Liver (tissue), 8 donors: ENCODE measurements at regions not wholly inside any gene's neighbourhood (a gene's known extent, or its start where the extent isn't known, plus 50 kb on each side); places are given as distances from the start of the nearest gene placed in this dataset.

Source experiments
- DNase-seq: peaks from one replicate; pipeline ENCODE4 v3.0.0-alpha.2; 2017; ENCODE audit warnings: low spot score
- H3K27ac ChIP-seq, 2 donors: one replicate each; pipeline ENCODE4 v1.7.0; 2013; ENCODE audit warnings: inconsistent platforms in 2 of 2, low read length in 2 of 2, control low read depth in 1 of 2, low read depth in 1 of 2, mild to moderate bottlenecking in 1 of 2
- H3K27me3 ChIP-seq, 4 donors: one replicate each; pipeline versions ENCODE4 v1.6.1 to v1.7.0; 2013; ENCODE audit warnings: low read length in 3 of 4, inconsistent platforms in 1 of 4, mild to moderate bottlenecking in 1 of 4, moderate library complexity in 1 of 4; ENCODE audit not compliant: control insufficient read depth in 4 of 4, insufficient read depth in 4 of 4
- H3K36me3 ChIP-seq, 4 donors: one replicate each; pipeline versions ENCODE4 v1.6.1 to v1.7.0; 2013; ENCODE audit warnings: low read length in 3 of 4, mild to moderate bottlenecking in 3 of 4, low read depth in 1 of 4, moderate library complexity in 1 of 4; ENCODE audit not compliant: control insufficient read depth in 4 of 4, insufficient read depth in 3 of 4
- H3K4me1 ChIP-seq, 4 donors: one replicate each; pipeline versions ENCODE4 v1.6.1 to v1.7.0; 2013; ENCODE audit warnings: low read length in 3 of 4, mild to moderate bottlenecking in 3 of 4, moderate library complexity in 1 of 4; ENCODE audit not compliant: control insufficient read depth in 4 of 4, insufficient read depth in 4 of 4
- H3K4me3 ChIP-seq, 3 donors: one replicate each; pipeline versions ENCODE4 v1.6.1 to v1.7.0; 2013; ENCODE audit warnings: low read length in 3 of 3, control low read depth in 1 of 3, low read depth in 1 of 3, mild to moderate bottlenecking in 1 of 3
- H3K9ac ChIP-seq, 2 donors: one replicate each; pipeline ENCODE4 v1.7.0; 2013; ENCODE audit warnings: low read length in 2 of 2, mild to moderate bottlenecking in 2 of 2, moderate library complexity in 2 of 2, control low read depth in 1 of 2, low read depth in 1 of 2
- H3K9me3 ChIP-seq, 4 donors: one replicate each; pipeline versions ENCODE4 v1.6.1 to v1.7.0; 2013; ENCODE audit warnings: low read length in 3 of 4; ENCODE audit not compliant: control insufficient read depth in 4 of 4
- ATF3 ChIP-seq: IDR thresholded peaks from 2 replicates; pipeline ENCODE4 v1.6.1; 2016; ENCODE audit warnings: antibody characterized with exemption
- CTCF ChIP-seq: fragments of 150-350 bp; IDR thresholded peaks from 2 replicates; pipeline ENCODE4 v1.5.1; 2017; ENCODE audit warnings: improper control_type of control experiment, low read depth, low read length; ENCODE audit not compliant: missing input control
- EGR1 ChIP-seq, 2 donors: IDR thresholded peaks; 2 replicates each; pipeline ENCODE4 v1.6.1; 2016 to 2018; ENCODE audit warnings: antibody characterized with exemption in 2 of 2, low read depth in 2 of 2
- FOXA1 ChIP-seq: IDR thresholded peaks from 2 replicates; pipeline ENCODE4 v1.6.1; 2016; ENCODE audit warnings: antibody characterized with exemption
- FOXA2 ChIP-seq: IDR thresholded peaks from 2 replicates; pipeline ENCODE4 v1.6.1; 2016; ENCODE audit warnings: antibody characterized with exemption
- GABPA ChIP-seq, 2 donors: IDR thresholded peaks in 1 of 2; conservative IDR thresholded peaks in 1 of 2; 2 replicates each; pipeline ENCODE4 v1.6.1; 2016; ENCODE audit warnings: antibody characterized with exemption in 2 of 2, mild to moderate bottlenecking in 1 of 2, moderate library complexity in 1 of 2
- HNF4A ChIP-seq, 2 donors: conservative IDR thresholded peaks; 2 replicates each; pipeline ENCODE4 v1.6.1; 2016; ENCODE audit warnings: antibody characterized with exemption in 2 of 2, mild to moderate bottlenecking in 2 of 2
- JUND ChIP-seq, 2 donors: IDR thresholded peaks; 2 replicates each; pipeline ENCODE4 v1.6.1; 2016; ENCODE audit warnings: antibody characterized with exemption in 2 of 2
- MAX ChIP-seq: IDR thresholded peaks from 2 replicates; pipeline ENCODE4 v1.6.1; 2016; ENCODE audit warnings: antibody characterized with exemption
- NR2F2 ChIP-seq: IDR thresholded peaks from 2 replicates; pipeline ENCODE4 v1.6.1; 2016; ENCODE audit warnings: antibody characterized with exemption
- RAD21 ChIP-seq, 2 donors: IDR thresholded peaks; 2 replicates each; pipeline ENCODE4 v1.6.1; 2016; ENCODE audit warnings: antibody characterized with exemption in 2 of 2, mild to moderate bottlenecking in 2 of 2
- REST ChIP-seq: IDR thresholded peaks from 2 replicates; pipeline ENCODE4 v1.6.1; 2016; ENCODE audit warnings: antibody characterized with exemption, mild to moderate bottlenecking
- RXRA ChIP-seq, 2 donors: IDR thresholded peaks; 2 replicates each; pipeline ENCODE4 v1.6.1; 2017 to 2018; ENCODE audit warnings: antibody characterized with exemption in 2 of 2, mild to moderate bottlenecking in 1 of 2
- SP1 ChIP-seq: IDR thresholded peaks from 2 replicates; pipeline ENCODE4 v1.6.1; 2018; ENCODE audit warnings: antibody characterized with exemption, mild to moderate bottlenecking
- TAF1 ChIP-seq: conservative IDR thresholded peaks from 2 replicates; pipeline ENCODE4 v1.6.1; 2016; ENCODE audit warnings: antibody characterized with exemption, mild to moderate bottlenecking
- YY1 ChIP-seq: IDR thresholded peaks from 2 replicates; pipeline ENCODE4 v1.6.1; 2016; ENCODE audit warnings: antibody characterized with exemption, mild to moderate bottlenecking
- ZBTB33 ChIP-seq: IDR thresholded peaks from 2 replicates; pipeline ENCODE4 v1.6.1; 2016; ENCODE audit warnings: antibody characterized with exemption
- WGBS: extraction: QIAGEN DNeasy Blood & Tissue Kit; methylation state at CpG from one replicate; pipeline ENCODE4 v1.1.7; 2013; 5-methylcytosine and 5-hydroxymethylcytosine counted together
- donor health status: healthy.
- donor health status: healthy.
- donor health status: healthy.
- donor health status: healthy.
- donor health status: healthy.

- no peak for TF ChIP-seq MAX
- no peak for TF ChIP-seq ZBTB33
- no peak for TF ChIP-seq RAD21 (IDR thresholded peaks at IDR 0.05)
- no peak for TF ChIP-seq JUND (IDR thresholded peaks at IDR 0.05)
- TF ChIP-seq NR2F2, result no peak
- no peak for TF ChIP-seq TAF1
These were observed 79.6 kb upstream of the C1QTNF7 start (continued) for GRCh38 chr4:15348236-15348635.

- no peak for DNase-seq
- no peak overlapping the region for H3K4me3 ChIP-seq
- H3K9me3 ChIP-seq, result no peaks in the 10 kb centered on the region
- no peak overlapping the region for H3K27ac ChIP-seq
- peaks cover 0 to 2% (median 0%) of the 10 kb centered on the region in 4 donors for H3K27me3 ChIP-seq
- no peak overlapping the region for H3K9ac ChIP-seq
- TF ChIP-seq YY1 (no peak), HNF4A (conservative IDR thresholded peaks at IDR 0.05) (no peak), CTCF (no peak), TAF1 (no peak), RXRA (IDR thresholded peaks at IDR 0.05) (no peak), FOXA2 (no peak), ATF3 (no peak), GABPA (IDR thresholded peaks at IDR 0.05 in 1 of 2, conservative IDR thresholded peaks at IDR 0.05 in 1 of 2) (no peak), FOXA1 (no peak), MAX (no peak), EGR1 (IDR thresholded peaks at IDR 0.05; ENCODE audit: low read depth in 2 of 2) (no peak), REST (no peak), RAD21 (IDR thresholded peaks at IDR 0.05) (no peak), SP1 (no peak)
- no peaks in the 10 kb centered on the region for H3K36me3 ChIP-seq
- 87% methylated on average over 1 of the region's 1 CpG for WGBS
- H3K4me1 ChIP-seq, result no peaks in the 10 kb centered on the region
These were observed 79.1 kb upstream of the C1QTNF7 start for GRCh38 chr4:15348695-15349094.
